ENCODE measurements at regions not wholly inside any gene's neighbourhood (a gene's known extent, or its start where the extent isn't known, plus 50 kb on each side); places are given as distances from the start of the nearest gene placed in this dataset.

DNA sequence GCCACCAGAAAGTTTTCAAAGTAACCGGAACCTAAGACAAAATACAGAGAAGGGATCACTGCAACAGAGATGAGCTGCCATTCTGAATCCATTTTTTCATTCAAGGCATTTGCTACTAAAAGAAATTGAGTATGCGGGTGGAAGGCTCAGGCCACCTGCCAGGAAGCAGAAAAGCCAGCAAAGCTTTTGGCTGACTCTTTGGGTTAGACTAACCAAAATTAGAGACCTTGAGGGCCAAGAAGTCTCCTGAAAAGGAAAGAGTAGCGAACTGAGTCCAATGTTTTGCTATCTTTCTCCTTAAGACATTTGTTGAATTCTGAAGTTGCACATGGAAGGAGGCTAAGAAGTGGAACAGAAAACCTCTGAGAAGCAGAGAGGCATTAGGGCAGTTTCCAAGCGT, 79.0 kb downstream of the FAS start:
- TF ChIP-seq, protein P1, sequence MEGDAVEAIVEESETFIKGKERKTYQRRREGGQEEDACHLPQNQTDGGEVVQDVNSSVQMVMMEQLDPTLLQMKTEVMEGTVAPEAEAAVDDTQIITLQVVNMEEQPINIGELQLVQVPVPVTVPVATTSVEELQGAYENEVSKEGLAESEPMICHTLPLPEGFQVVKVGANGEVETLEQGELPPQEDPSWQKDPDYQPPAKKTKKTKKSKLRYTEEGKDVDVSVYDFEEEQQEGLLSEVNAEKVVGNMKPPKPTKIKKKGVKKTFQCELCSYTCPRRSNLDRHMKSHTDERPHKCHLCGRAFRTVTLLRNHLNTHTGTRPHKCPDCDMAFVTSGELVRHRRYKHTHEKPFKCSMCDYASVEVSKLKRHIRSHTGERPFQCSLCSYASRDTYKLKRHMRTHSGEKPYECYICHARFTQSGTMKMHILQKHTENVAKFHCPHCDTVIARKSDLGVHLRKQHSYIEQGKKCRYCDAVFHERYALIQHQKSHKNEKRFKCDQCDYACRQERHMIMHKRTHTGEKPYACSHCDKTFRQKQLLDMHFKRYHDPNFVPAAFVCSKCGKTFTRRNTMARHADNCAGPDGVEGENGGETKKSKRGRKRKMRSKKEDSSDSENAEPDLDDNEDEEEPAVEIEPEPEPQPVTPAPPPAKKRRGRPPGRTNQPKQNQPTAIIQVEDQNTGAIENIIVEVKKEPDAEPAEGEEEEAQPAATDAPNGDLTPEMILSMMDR (IDR thresholded peaks at IDR 0.05): no peak
- no peak for TF ChIP-seq EZH2 (IDR thresholded peaks at IDR 0.05)
